ENCODE measurements at regions not wholly inside any gene's neighbourhood (a gene's known extent, or its start where the extent isn't known, plus 50 kb on each side); places are given as distances from the start of the nearest gene placed in this dataset.

DNA sequence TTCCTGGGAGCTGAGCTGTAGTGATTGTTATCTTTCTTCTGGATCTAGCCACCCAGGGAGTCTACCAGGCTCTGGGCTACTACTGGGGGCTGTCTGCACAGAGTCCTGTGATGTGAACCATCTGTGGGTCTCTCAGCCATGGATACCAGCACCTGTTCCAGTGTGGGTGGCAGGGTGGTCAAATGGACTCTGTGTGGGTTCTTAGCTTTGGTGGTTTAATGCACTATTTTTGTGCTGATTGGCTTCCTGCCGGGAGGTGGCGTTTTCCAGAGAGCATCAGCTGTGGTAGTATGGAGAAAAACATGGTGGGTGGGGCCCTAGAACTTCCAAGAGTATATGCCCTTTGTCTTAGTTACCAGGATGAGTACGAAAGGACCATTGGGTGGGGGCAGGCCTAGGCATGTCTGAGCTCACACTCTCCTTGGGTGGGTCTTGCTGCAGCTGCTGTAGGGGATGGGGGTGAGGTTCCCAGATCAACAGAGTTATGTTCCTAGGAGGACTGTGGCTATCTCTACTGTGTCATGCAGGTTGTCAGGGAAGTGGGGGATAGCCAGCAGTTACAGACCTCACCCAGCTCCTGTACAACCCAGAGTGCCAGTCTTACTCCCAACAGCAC lies 264.8 kb upstream of the LDB2 start:
- TF ChIP-seq TAF1 (IDR thresholded peaks at IDR 0.05; ENCODE audit: borderline replicate concordance, low read depth, low read length) (no peak), POLR2AphosphoS5 (IDR thresholded peaks at IDR 0.05; ENCODE audit: low read depth, low read length) (no peak), POLR2A (IDR thresholded peaks at IDR 0.05; ENCODE audit: low read depth, low read length) (no peak)
- DNase-seq (ENCODE audit: insufficient read length) (no peak), FAIRE-seq (no peak)

GRCh38 chr4:17157304-17157703 lies 258.9 kb upstream of the LDB2 start:
- FAIRE-seq (no peak), DNase-seq (ENCODE audit: insufficient read length) (no peak)
- TF ChIP-seq TAF1 (IDR thresholded peaks at IDR 0.05; ENCODE audit: borderline replicate concordance, low read depth, low read length) (no peak), POLR2A (IDR thresholded peaks at IDR 0.05; ENCODE audit: low read depth, low read length) (no peak), POLR2AphosphoS5 (IDR thresholded peaks at IDR 0.05; ENCODE audit: low read depth, low read length) (no peak)

DNA sequence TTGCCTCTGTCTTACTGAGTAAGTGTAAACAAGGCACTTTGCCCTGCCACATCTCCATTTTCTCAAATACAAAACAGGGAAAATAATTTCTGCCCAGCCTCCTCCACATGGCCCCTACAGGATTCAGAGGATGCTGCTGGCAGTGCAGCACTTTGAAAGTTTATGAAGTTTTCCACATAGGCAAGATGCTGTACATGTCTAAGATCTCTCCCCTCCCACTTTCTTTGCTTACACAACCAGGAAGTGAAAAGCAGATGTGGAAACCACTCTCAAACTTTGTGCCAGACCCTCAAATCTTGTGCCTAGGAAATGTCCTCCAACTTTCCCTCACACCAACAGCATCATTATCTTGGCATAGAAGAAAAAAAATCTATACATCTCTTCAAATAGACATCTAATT lies 257.0 kb upstream of the LDB2 start:
- TF ChIP-seq TAF1 (IDR thresholded peaks at IDR 0.05; ENCODE audit: borderline replicate concordance, low read depth, low read length) (no peak), POLR2AphosphoS5 (IDR thresholded peaks at IDR 0.05; ENCODE audit: low read depth, low read length) (no peak), POLR2A (IDR thresholded peaks at IDR 0.05; ENCODE audit: low read depth, low read length) (no peak)
- FAIRE-seq (no peak), DNase-seq (ENCODE audit: insufficient read length) (no peak)

- TF ChIP-seq POLR2A (IDR thresholded peaks at IDR 0.05; ENCODE audit: low read depth, low read length): no peak
- TF ChIP-seq TAF1 (IDR thresholded peaks at IDR 0.05; ENCODE audit: borderline replicate concordance, low read depth, low read length): no peak
- no peak for TF ChIP-seq POLR2AphosphoS5 (IDR thresholded peaks at IDR 0.05; ENCODE audit: low read depth, low read length)
- DNase-seq (ENCODE audit: insufficient read length) (no peak), FAIRE-seq (no peak)
Observed at GRCh38 chr4:17153572-17153971, 255.1 kb upstream of the LDB2 start.

GRCh38 chr4:17152941-17153540 lies 254.6 kb upstream of the LDB2 start:
- TF ChIP-seq POLR2AphosphoS5 (IDR thresholded peaks at IDR 0.05; ENCODE audit: low read depth, low read length) (no peak), TAF1 (IDR thresholded peaks at IDR 0.05; ENCODE audit: borderline replicate concordance, low read depth, low read length) (no peak)
- no peak for FAIRE-seq

DNA sequence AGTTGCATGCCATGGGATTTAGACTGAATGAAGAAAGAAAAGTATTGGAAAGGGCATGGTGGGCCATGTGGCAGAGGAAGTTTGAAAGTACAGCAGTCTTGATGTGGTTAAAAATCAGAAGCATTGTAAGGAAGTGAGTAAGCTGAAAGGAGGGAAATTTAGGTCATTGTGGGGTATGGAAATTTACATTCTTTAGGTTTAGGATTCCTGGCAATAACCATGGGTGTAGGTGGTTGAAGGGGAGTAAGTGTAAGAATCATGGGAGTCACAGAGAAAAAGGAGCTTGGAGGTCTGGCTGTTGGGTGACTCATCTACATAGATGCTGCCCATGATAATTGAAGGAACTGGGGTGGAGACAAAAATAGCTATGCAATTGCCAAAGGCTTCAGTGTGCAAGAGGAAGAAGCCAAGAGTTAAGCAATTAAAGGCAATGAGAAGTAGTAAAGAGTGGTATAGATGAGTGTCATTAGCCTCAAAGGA lies 243.8 kb upstream of the LDB2 start:
- TF ChIP-seq TAF1 (IDR thresholded peaks at IDR 0.05; ENCODE audit: borderline replicate concordance, low read depth, low read length): no peak
- no peak for TF ChIP-seq POLR2AphosphoS5 (IDR thresholded peaks at IDR 0.05; ENCODE audit: low read depth, low read length)
- TF ChIP-seq POLR2A (IDR thresholded peaks at IDR 0.05; ENCODE audit: low read depth, low read length): no peak
- DNase-seq (ENCODE audit: insufficient read length): no peak
- FAIRE-seq: no peak

More at GRCh38 chr4:17152941-17153540, 254.6 kb upstream of the LDB2 start:
- DNase-seq (ENCODE audit: insufficient read length): no peak

- no peak for TF ChIP-seq POLR2A (IDR thresholded peaks at IDR 0.05; ENCODE audit: low read depth, low read length)
- TF ChIP-seq POLR2AphosphoS5 (IDR thresholded peaks at IDR 0.05; ENCODE audit: low read depth, low read length): no peak
- no peak for TF ChIP-seq TAF1 (IDR thresholded peaks at IDR 0.05; ENCODE audit: borderline replicate concordance, low read depth, low read length)
- no peak for DNase-seq (ENCODE audit: insufficient read length)
- no peak for FAIRE-seq
Observed at GRCh38 chr4:17138847-17139246, 240.4 kb upstream of the LDB2 start.

GRCh38 chr4:17134565-17134964 lies 236.1 kb upstream of the LDB2 start:
- TF ChIP-seq TAF1 (IDR thresholded peaks at IDR 0.05; ENCODE audit: borderline replicate concordance, low read depth, low read length): no peak
- no peak for TF ChIP-seq POLR2AphosphoS5 (IDR thresholded peaks at IDR 0.05; ENCODE audit: low read depth, low read length)
- no peak for TF ChIP-seq POLR2A (IDR thresholded peaks at IDR 0.05; ENCODE audit: low read depth, low read length)
- FAIRE-seq (no peak), DNase-seq (ENCODE audit: insufficient read length) (no peak)

- DNase-seq (ENCODE audit: insufficient read length): no peak
- no peak for FAIRE-seq
- no peak for TF ChIP-seq POLR2A (IDR thresholded peaks at IDR 0.05; ENCODE audit: low read depth, low read length)
- TF ChIP-seq POLR2AphosphoS5 (IDR thresholded peaks at IDR 0.05; ENCODE audit: low read depth, low read length): no peak
- no peak for TF ChIP-seq TAF1 (IDR thresholded peaks at IDR 0.05; ENCODE audit: borderline replicate concordance, low read depth, low read length)
Observed at GRCh38 chr4:17134100-17134499, 235.7 kb upstream of the LDB2 start.

- no peak for DNase-seq (ENCODE audit: insufficient read length)
- no peak for FAIRE-seq
- no peak for TF ChIP-seq POLR2A (IDR thresholded peaks at IDR 0.05; ENCODE audit: low read depth, low read length)
- TF ChIP-seq POLR2AphosphoS5 (IDR thresholded peaks at IDR 0.05; ENCODE audit: low read depth, low read length): no peak
- no peak for TF ChIP-seq TAF1 (IDR thresholded peaks at IDR 0.05; ENCODE audit: borderline replicate concordance, low read depth, low read length)
Observed at GRCh38 chr4:17132226-17132625, 233.8 kb upstream of the LDB2 start.

DNA sequence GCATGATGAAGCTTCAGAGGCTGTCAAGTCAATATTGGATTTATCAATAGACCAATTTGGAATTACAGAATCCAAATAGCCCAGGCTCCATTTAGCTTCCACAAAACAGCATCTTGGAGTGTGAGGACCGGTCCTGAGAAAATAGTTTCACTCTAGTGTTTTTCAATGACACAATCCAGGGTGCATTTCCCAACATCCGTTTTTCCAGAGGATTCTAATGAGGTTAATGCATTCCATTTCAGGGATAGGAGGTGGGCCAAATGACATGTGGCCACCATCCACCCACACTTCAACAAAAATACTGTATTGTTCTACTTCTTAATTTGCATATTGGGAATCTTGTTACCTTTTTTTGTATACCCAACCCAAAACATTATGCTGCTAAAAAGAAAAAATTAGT lies 229.8 kb upstream of the LDB2 start:
- FAIRE-seq (no peak), DNase-seq (ENCODE audit: insufficient read length) (no peak)
- TF ChIP-seq TAF1 (IDR thresholded peaks at IDR 0.05; ENCODE audit: borderline replicate concordance, low read depth, low read length): no peak
- no peak for TF ChIP-seq POLR2A (IDR thresholded peaks at IDR 0.05; ENCODE audit: low read depth, low read length)

- TF ChIP-seq TAF1 (IDR thresholded peaks at IDR 0.05; ENCODE audit: borderline replicate concordance, low read depth, low read length): no peak
- TF ChIP-seq POLR2A (IDR thresholded peaks at IDR 0.05; ENCODE audit: low read depth, low read length): no peak
- no peak for TF ChIP-seq POLR2AphosphoS5 (IDR thresholded peaks at IDR 0.05; ENCODE audit: low read depth, low read length)
- no peak for FAIRE-seq
- no peak for DNase-seq (ENCODE audit: insufficient read length)
Observed at GRCh38 chr4:17126321-17126966, 228.0 kb upstream of the LDB2 start.

All from GM12892 (cell line).